Muscle layer of duodenum (tissue), 2 donors: ENCODE measurements at regions not wholly inside any gene's neighbourhood (a gene's known extent, or its start where the extent isn't known, plus 50 kb on each side); places are given as distances from the start of the nearest gene placed in this dataset.

Experiments used
- H3K27ac ChIP-seq: one replicate; pipeline ENCODE4 v1.7.0; 2013; ENCODE audit warnings: mild to moderate bottlenecking, low read length
- H3K27me3 ChIP-seq: one replicate; pipeline ENCODE4 v1.7.0; 2013; ENCODE audit warnings: low read depth, mild to moderate bottlenecking, control low read depth, low read length
- H3K36me3 ChIP-seq, 2 donors: one replicate each; pipeline ENCODE4 v1.7.0; 2013; ENCODE audit warnings: low read length in 2 of 2, control low read depth in 1 of 2, mild to moderate bottlenecking in 1 of 2; ENCODE audit not compliant: insufficient read depth in 2 of 2, control insufficient read depth in 1 of 2
- H3K4me1 ChIP-seq, 2 donors: one replicate each; pipeline ENCODE4 v1.7.0; 2013; ENCODE audit warnings: low read length in 2 of 2, mild to moderate bottlenecking in 2 of 2, control low read depth in 1 of 2, moderate library complexity in 1 of 2; ENCODE audit not compliant: insufficient read depth in 2 of 2, control insufficient read depth in 1 of 2
- H3K4me3 ChIP-seq, 2 donors: one replicate each; pipeline ENCODE4 v1.7.0; 2013; ENCODE audit warnings: low read length in 2 of 2, low read depth in 1 of 2, mild to moderate bottlenecking in 1 of 2
- H3K9me3 ChIP-seq, 2 donors: one replicate each; pipeline ENCODE4 v1.7.0; 2013; ENCODE audit warnings: low read length in 2 of 2, control low read depth in 1 of 2, mild to moderate bottlenecking in 1 of 2; ENCODE audit not compliant: control insufficient read depth in 1 of 2
- donor health status: healthy.

- Histone ChIP-seq H3K27me3 (no peaks in the 10 kb centered on the region), H3K9me3 (no peaks in the 10 kb centered on the region), H3K27ac (no peak overlapping the region), H3K4me3 (no peak overlapping the region), H3K4me1 (no peaks in the 10 kb centered on the region), H3K36me3 (no peaks in the 10 kb centered on the region)
Observed at GRCh38 chr7:1314021-1314907, 81.6 kb downstream of the UNCX start.

GRCh38 chr7:1314908-1315450 is 82.3 kb downstream of the UNCX start:
- H3K4me3 ChIP-seq: no peak overlapping the region
- H3K4me1 ChIP-seq: no peaks in the 10 kb centered on the region
- H3K27me3 ChIP-seq: no peaks in the 10 kb centered on the region

GRCh38 chr7:1316086-1316485 is 83.4 kb downstream of the UNCX start:
- H3K27me3 ChIP-seq: no peaks in the 10 kb centered on the region
- no peak overlapping the region for H3K4me3 ChIP-seq

More at GRCh38 chr7:1314908-1315450, 82.3 kb downstream of the UNCX start:
- H3K27ac ChIP-seq: no peak overlapping the region
- H3K9me3 ChIP-seq: no peaks in the 10 kb centered on the region
- H3K36me3 ChIP-seq: no peaks in the 10 kb centered on the region

GRCh38 chr7:1317646-1318045 is 85.0 kb downstream of the UNCX start:
- H3K27me3 ChIP-seq: peaks cover 4% of the 10 kb centered on the region
- H3K4me3 ChIP-seq: no peak overlapping the region
- no peak overlapping the region for H3K27ac ChIP-seq
- no peaks in the 10 kb centered on the region for H3K36me3 ChIP-seq
- H3K4me1 ChIP-seq: no peaks in the 10 kb centered on the region
- H3K9me3 ChIP-seq: no peaks in the 10 kb centered on the region

More at GRCh38 chr7:1316086-1316485, 83.4 kb downstream of the UNCX start:
- no peaks in the 10 kb centered on the region for H3K9me3 ChIP-seq
- H3K27ac ChIP-seq: no peak overlapping the region
- H3K36me3 ChIP-seq: no peaks in the 10 kb centered on the region
- H3K4me1 ChIP-seq: no peaks in the 10 kb centered on the region

GRCh38 chr7:1318051-1318450 is 85.4 kb downstream of the UNCX start:
- no peak overlapping the region for H3K4me3 ChIP-seq
- no peak overlapping the region for H3K27ac ChIP-seq
- no peaks in the 10 kb centered on the region for H3K9me3 ChIP-seq
- peaks cover 4% of the 10 kb centered on the region for H3K27me3 ChIP-seq
- H3K4me1 ChIP-seq: no peaks in the 10 kb centered on the region
- no peaks in the 10 kb centered on the region for H3K36me3 ChIP-seq

- no peaks in the 10 kb centered on the region for H3K36me3 ChIP-seq
- peaks cover 4% of the 10 kb centered on the region for H3K27me3 ChIP-seq
- H3K27ac ChIP-seq: no peak overlapping the region
- peaks cover 0 to 4% of the 10 kb centered on the region in 2 donors for H3K4me1 ChIP-seq
- no peaks in the 10 kb centered on the region for H3K9me3 ChIP-seq
- no peak overlapping the region for H3K4me3 ChIP-seq
Observed at GRCh38 chr7:1318661-1319060, 86.0 kb downstream of the UNCX start.

GRCh38 chr7:1320616-1321240 is 88.1 kb downstream of the UNCX start:
- Histone ChIP-seq H3K27me3 (peaks cover 4% of the 10 kb centered on the region), H3K36me3 (no peaks in the 10 kb centered on the region), H3K4me1 (peaks cover 0 to 7% of the 10 kb centered on the region in 2 donors), H3K27ac (no peak overlapping the region), H3K9me3 (no peaks in the 10 kb centered on the region), H3K4me3 (no peak overlapping the region)

GRCh38 chr7:1321411-1322239 is 89.0 kb downstream of the UNCX start:
- H3K27ac ChIP-seq: no peak overlapping the region
- H3K4me1 ChIP-seq: peaks cover 0 to 7% of the 10 kb centered on the region in 2 donors
- H3K9me3 ChIP-seq: no peaks in the 10 kb centered on the region
- no peaks in the 10 kb centered on the region for H3K36me3 ChIP-seq
- H3K27me3 ChIP-seq: peaks cover 4% of the 10 kb centered on the region
- no peak overlapping the region for H3K4me3 ChIP-seq

- Histone ChIP-seq H3K4me3 (no peak overlapping the region), H3K27ac (no peak overlapping the region), H3K36me3 (no peaks in the 10 kb centered on the region), H3K4me1 (peaks cover 0 to 7% of the 10 kb centered on the region in 2 donors), H3K27me3 (peaks cover 4% of the 10 kb centered on the region), H3K9me3 (no peaks in the 10 kb centered on the region)
Observed at GRCh38 chr7:1322240-1323110, 89.8 kb downstream of the UNCX start.

GRCh38 chr7:1323178-1324027 is 90.7 kb downstream of the UNCX start:
- Histone ChIP-seq H3K27ac (no peak overlapping the region), H3K36me3 (no peaks in the 10 kb centered on the region), H3K27me3 (peaks cover 4% of the 10 kb centered on the region), H3K4me1 (peaks cover 0 to 7% of the 10 kb centered on the region in 2 donors), H3K9me3 (no peaks in the 10 kb centered on the region), H3K4me3 (no peak overlapping the region)
